ENCODE measurements at regions not wholly inside any gene's neighbourhood (a gene's known extent, or its start where the extent isn't known, plus 50 kb on each side); places are given as distances from the start of the nearest gene placed in this dataset.

GRCh38 chr6:23420659-23421350, 705.2 kb upstream of the NRSN1 start:
- no peak for TF ChIP-seq POLR2A (IDR thresholded peaks at IDR 0.05; ENCODE audit: low read depth)
- TF ChIP-seq CTCF (IDR thresholded peaks at IDR 0.05), result no peak
- no peak for TF ChIP-seq POLR2AphosphoS5 (IDR thresholded peaks at IDR 0.05)

Data from esophagus muscularis mucosa (tissue), 3 donors.